ENCODE measurements at regions not wholly inside any gene's neighbourhood (a gene's known extent, or its start where the extent isn't known, plus 50 kb on each side); places are given as distances from the start of the nearest gene placed in this dataset.

DNA sequence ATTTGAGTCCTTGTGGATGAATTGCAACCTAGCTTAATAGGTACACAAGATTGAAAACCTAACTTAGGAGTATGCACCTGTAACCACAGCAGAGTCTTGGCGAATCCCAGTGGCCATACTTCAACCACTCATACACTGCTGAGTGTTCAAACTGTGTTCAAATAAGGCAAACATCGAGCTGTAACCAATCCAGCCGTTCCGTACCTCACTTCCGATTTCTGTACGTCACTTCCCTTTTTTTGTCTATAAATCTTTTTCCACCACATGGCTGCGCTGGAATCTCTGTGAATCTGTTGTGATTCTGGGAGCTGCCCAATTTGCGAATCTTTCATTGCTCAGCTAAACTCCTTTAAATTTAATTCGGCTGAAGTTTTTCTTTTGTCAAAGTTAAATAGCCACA is 190.6 kb downstream of the MAF start:
- TF ChIP-seq, protein P1, sequence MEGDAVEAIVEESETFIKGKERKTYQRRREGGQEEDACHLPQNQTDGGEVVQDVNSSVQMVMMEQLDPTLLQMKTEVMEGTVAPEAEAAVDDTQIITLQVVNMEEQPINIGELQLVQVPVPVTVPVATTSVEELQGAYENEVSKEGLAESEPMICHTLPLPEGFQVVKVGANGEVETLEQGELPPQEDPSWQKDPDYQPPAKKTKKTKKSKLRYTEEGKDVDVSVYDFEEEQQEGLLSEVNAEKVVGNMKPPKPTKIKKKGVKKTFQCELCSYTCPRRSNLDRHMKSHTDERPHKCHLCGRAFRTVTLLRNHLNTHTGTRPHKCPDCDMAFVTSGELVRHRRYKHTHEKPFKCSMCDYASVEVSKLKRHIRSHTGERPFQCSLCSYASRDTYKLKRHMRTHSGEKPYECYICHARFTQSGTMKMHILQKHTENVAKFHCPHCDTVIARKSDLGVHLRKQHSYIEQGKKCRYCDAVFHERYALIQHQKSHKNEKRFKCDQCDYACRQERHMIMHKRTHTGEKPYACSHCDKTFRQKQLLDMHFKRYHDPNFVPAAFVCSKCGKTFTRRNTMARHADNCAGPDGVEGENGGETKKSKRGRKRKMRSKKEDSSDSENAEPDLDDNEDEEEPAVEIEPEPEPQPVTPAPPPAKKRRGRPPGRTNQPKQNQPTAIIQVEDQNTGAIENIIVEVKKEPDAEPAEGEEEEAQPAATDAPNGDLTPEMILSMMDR (IDR thresholded peaks at IDR 0.05): no peak
- no peak for TF ChIP-seq POLR2A (IDR thresholded peaks at IDR 0.05)

All from esophagus squamous epithelium (tissue), 4 donors.